ENCODE measurements at regions not wholly inside any gene's neighbourhood (a gene's known extent, or its start where the extent isn't known, plus 50 kb on each side); places are given as distances from the start of the nearest gene placed in this dataset.

DNA sequence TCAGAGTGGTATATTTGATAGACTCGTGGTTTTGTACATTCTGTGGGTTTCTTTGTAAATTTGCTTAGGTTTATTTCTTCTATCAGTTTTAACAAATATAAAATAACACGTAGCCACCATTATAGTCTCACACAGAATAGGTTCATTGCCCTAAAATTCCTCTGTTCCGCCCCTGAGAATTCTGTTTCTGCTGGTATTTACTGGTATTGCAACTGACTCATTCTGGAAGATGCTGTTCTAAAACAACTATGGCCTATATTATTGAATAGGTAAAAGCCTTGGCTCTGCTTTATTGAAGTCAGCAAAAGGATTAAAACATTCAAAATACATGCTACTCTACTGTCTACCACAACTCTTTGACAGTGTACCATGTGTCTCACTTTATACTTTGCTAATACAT, 119.1 kb upstream of the CHORDC1 start:
- Mint-ChIP-seq H3K9me3 (no peaks in the 10 kb centered on the region), H3K27ac (no peak overlapping the region), H3K36me3 (no peaks in the 10 kb centered on the region), H3K27me3 (peaks cover 2 to 6% of the 10 kb centered on the region in 2 donors), H3K4me1 (no peaks in the 10 kb centered on the region), H3K4me3 (no peak overlapping the region)
- no peak overlapping the region for H3K27ac ChIP-seq (ENCODE audit: low read length)
- ChIA-PET CTCF (interaction anchor here in 1 of 2 donors (0.6 kb wide), 1 partner anchor 1130 kb away, joined by 4 read pairs; no protein-coding TSS in a partner anchor), POLR2A (no interaction called here)
- DNase-seq (no peak), ATAC-seq (replicated peaks in 1 of 4) (no peak)
- H3K36me3 ChIP-seq (ENCODE audit: control insufficient read depth in 2 of 2, extremely low read depth in 1 of 2, insufficient read depth in 1 of 2, low read length in 1 of 2), result no peaks in the 10 kb centered on the region
- WGBS (ENCODE audit: insufficient coverage), result no CpG with 5 or more reads among the region's 3 CpGs
- H3K27me3 ChIP-seq (replicated peaks in 1 of 2; ENCODE audit: control insufficient read depth in 2 of 2, extremely low read depth in 1 of 2, insufficient read depth in 2 of 2, low read length in 1 of 2), result no peaks in the 10 kb centered on the region
- no peak overlapping the region for H3K4me3 ChIP-seq (ENCODE audit: control insufficient read depth in 1 of 2, extremely low read depth in 1 of 2, low read length in 1 of 2)
- H3K4me1 ChIP-seq (ENCODE audit: control insufficient read depth in 1 of 2, extremely low read depth in 1 of 2, insufficient read depth in 2 of 2, low read length in 2 of 2), result no peaks in the 10 kb centered on the region
- H3K9me3 ChIP-seq, result no peaks in the 10 kb centered on the region

DNA sequence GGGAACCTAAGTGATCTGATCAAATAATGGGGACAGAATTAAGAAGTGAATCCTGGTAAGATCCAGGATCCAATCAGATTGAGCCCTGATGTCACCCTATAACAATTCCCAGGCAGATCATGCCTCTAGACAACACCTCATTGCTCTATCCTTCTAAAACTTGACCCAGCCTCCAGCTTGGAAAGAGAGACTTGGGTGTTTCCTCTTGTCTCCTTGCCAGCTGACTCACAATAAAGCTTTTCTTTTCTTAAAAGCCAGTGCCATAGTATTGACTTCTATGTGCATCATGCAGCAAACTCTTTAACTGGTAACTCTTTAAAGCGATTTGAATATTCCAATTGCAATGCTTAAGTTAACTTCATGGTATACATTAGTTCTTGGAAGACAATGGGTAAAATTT, 109.6 kb upstream of the CHORDC1 start:
- Histone ChIP-seq H3K4me3 (ENCODE audit: control insufficient read depth in 1 of 2, extremely low read depth in 1 of 2, low read length in 1 of 2) (no peak overlapping the region), H3K4me1 (ENCODE audit: control insufficient read depth in 1 of 2, extremely low read depth in 1 of 2, insufficient read depth in 2 of 2, low read length in 2 of 2) (no peaks in the 10 kb centered on the region), H3K9me3 (no peaks in the 10 kb centered on the region), H3K36me3 (ENCODE audit: control insufficient read depth in 2 of 2, extremely low read depth in 1 of 2, insufficient read depth in 1 of 2, low read length in 1 of 2) (no peaks in the 10 kb centered on the region), H3K27me3 (replicated peaks in 1 of 2; ENCODE audit: control insufficient read depth in 2 of 2, extremely low read depth in 1 of 2, insufficient read depth in 2 of 2, low read length in 1 of 2) (no peaks in the 10 kb centered on the region), H3K27ac (ENCODE audit: low read length) (no peak overlapping the region)
- DNase-seq, result no peak
- no peaks in the 10 kb centered on the region for H3K9me3 Mint-ChIP-seq
- ATAC-seq (replicated peaks in 1 of 4), result no peak
- no peaks in the 10 kb centered on the region for H3K36me3 Mint-ChIP-seq
- no CpG with 5 or more reads among the region's 1 CpG for WGBS (ENCODE audit: insufficient coverage)
- peaks cover 0 to 4% of the 10 kb centered on the region in 2 donors for H3K27me3 Mint-ChIP-seq
- no peak overlapping the region for H3K27ac Mint-ChIP-seq
- CTCF ChIA-PET, result no interaction called here
- no peak overlapping the region for H3K4me3 Mint-ChIP-seq
- no peaks in the 10 kb centered on the region for H3K4me1 Mint-ChIP-seq
- POLR2A ChIA-PET, result no interaction called here

DNA sequence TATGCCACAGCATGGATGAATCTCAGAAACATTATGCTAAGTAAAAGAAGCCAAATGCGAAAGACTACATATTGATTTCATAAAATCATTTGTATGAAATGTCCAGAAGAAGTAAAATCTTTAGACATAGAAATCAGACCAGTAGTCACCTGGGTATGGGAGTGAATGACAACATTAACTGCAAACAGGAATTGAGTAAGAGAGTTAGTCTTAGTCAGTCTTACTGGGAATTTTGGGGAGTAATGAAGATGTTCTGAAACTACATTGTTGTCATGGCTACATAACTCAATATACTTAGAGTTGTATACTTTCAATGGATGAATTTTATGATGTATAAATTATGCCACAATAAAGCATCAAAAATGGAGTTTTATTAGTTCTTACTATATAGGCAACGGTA, 107.8 kb upstream of the CHORDC1 start:
- Mint-ChIP-seq H3K27me3 (peaks cover 0 to 4% of the 10 kb centered on the region in 2 donors), H3K36me3 (no peaks in the 10 kb centered on the region), H3K4me1 (no peaks in the 10 kb centered on the region), H3K27ac (no peak overlapping the region), H3K4me3 (no peak overlapping the region), H3K9me3 (no peaks in the 10 kb centered on the region)
- H3K27me3 ChIP-seq (replicated peaks in 1 of 2; ENCODE audit: control insufficient read depth in 2 of 2, extremely low read depth in 1 of 2, insufficient read depth in 2 of 2, low read length in 1 of 2), result no peaks in the 10 kb centered on the region
- POLR2A ChIA-PET, result no interaction called here
- no peak overlapping the region for H3K4me3 ChIP-seq (ENCODE audit: control insufficient read depth in 1 of 2, extremely low read depth in 1 of 2, low read length in 1 of 2)
- CTCF ChIA-PET, result no interaction called here
- no peak for DNase-seq
- no peaks in the 10 kb centered on the region for H3K36me3 ChIP-seq (ENCODE audit: control insufficient read depth in 2 of 2, extremely low read depth in 1 of 2, insufficient read depth in 1 of 2, low read length in 1 of 2)
- H3K4me1 ChIP-seq (ENCODE audit: control insufficient read depth in 1 of 2, extremely low read depth in 1 of 2, insufficient read depth in 2 of 2, low read length in 2 of 2), result no peaks in the 10 kb centered on the region
- no peak for ATAC-seq (replicated peaks in 1 of 4)
- H3K27ac ChIP-seq (ENCODE audit: low read length), result no peak overlapping the region
- no peaks in the 10 kb centered on the region for H3K9me3 ChIP-seq
- WGBS (ENCODE audit: insufficient coverage), result no CpG with 5 or more reads among the region's 2 CpGs

DNA sequence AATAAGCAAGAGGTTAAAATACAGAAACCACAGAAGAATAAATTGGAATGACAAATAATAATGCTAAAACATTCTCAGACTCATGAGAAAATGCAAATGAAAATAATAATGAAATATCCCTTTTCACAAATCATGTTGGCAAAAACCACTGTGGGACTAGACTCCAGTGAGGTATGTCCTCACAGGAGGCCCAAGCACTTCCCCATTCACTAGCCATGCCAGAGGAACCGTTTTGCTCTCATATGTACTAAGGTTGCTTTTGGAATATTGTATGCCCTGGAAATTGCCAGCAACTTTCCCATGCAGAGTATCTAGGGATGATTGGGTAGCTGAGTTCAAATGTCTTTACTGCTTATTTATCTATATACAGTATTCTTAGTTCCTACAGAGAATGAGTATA, 106.2 kb upstream of the CHORDC1 start:
- H3K4me1 ChIP-seq (ENCODE audit: control insufficient read depth in 1 of 2, extremely low read depth in 1 of 2, insufficient read depth in 2 of 2, low read length in 2 of 2), result no peaks in the 10 kb centered on the region
- no peak overlapping the region for H3K4me3 ChIP-seq (ENCODE audit: control insufficient read depth in 1 of 2, extremely low read depth in 1 of 2, low read length in 1 of 2)
- Mint-ChIP-seq H3K4me3 (no peak overlapping the region), H3K27ac (no peak overlapping the region), H3K9me3 (no peaks in the 10 kb centered on the region), H3K36me3 (no peaks in the 10 kb centered on the region), H3K27me3 (peaks cover 0 to 4% of the 10 kb centered on the region in 2 donors), H3K4me1 (no peaks in the 10 kb centered on the region)
- H3K9me3 ChIP-seq, result no peaks in the 10 kb centered on the region
- no peaks in the 10 kb centered on the region for H3K36me3 ChIP-seq (ENCODE audit: control insufficient read depth in 2 of 2, extremely low read depth in 1 of 2, insufficient read depth in 1 of 2, low read length in 1 of 2)
- CTCF ChIA-PET, result no interaction called here
- DNase-seq, result no peak
- no peak for ATAC-seq (replicated peaks in 1 of 4)
- no peak overlapping the region for H3K27ac ChIP-seq (ENCODE audit: low read length)
- POLR2A ChIA-PET, result no interaction called here
- no peaks in the 10 kb centered on the region for H3K27me3 ChIP-seq (replicated peaks in 1 of 2; ENCODE audit: control insufficient read depth in 2 of 2, extremely low read depth in 1 of 2, insufficient read depth in 2 of 2, low read length in 1 of 2)
- no CpG with 5 or more reads among the region's 1 CpG for WGBS (ENCODE audit: insufficient coverage)

DNA sequence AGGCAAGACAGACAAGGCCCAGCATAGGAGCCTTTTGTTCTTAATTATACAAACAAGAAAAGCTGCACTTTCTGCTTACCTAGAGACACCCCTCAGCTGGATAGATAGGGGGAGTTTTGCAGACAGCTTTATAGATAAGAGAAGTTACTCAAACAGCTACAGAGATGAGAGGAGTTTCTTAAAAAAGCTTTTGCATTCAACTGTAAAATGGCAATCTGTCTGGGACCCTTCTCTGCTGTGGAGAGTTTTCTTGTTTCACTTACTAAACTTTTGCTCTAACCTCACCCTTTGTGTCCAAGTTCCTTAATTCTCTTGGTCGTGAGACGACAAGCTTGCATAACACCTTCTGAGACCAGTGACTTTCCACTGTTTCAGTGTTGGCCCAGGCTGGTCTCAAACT, 103.8 kb upstream of the CHORDC1 start:
- no peaks in the 10 kb centered on the region for H3K4me1 ChIP-seq (ENCODE audit: control insufficient read depth in 1 of 2, extremely low read depth in 1 of 2, insufficient read depth in 2 of 2, low read length in 2 of 2)
- Mint-ChIP-seq H3K4me1 (no peaks in the 10 kb centered on the region), H3K9me3 (no peaks in the 10 kb centered on the region), H3K36me3 (no peaks in the 10 kb centered on the region), H3K27me3 (peaks cover 0 to 14% of the 10 kb centered on the region in 2 donors), H3K4me3 (no peak overlapping the region), H3K27ac (no peak overlapping the region)
- ChIA-PET CTCF (no interaction called here), POLR2A (no interaction called here)
- H3K27ac ChIP-seq (ENCODE audit: low read length), result no peak overlapping the region
- H3K4me3 ChIP-seq (ENCODE audit: control insufficient read depth in 1 of 2, extremely low read depth in 1 of 2, low read length in 1 of 2), result no peak overlapping the region
- no peaks in the 10 kb centered on the region for H3K27me3 ChIP-seq (replicated peaks in 1 of 2; ENCODE audit: control insufficient read depth in 2 of 2, extremely low read depth in 1 of 2, insufficient read depth in 2 of 2, low read length in 1 of 2)
- H3K36me3 ChIP-seq (ENCODE audit: control insufficient read depth in 2 of 2, extremely low read depth in 1 of 2, insufficient read depth in 1 of 2, low read length in 1 of 2), result no peaks in the 10 kb centered on the region
- no peaks in the 10 kb centered on the region for H3K9me3 ChIP-seq
- no peak for DNase-seq
- no peak for ATAC-seq (replicated peaks in 1 of 4)
- WGBS (ENCODE audit: insufficient coverage), result 93% methylated on average over 2 of the region's 2 CpGs

DNA sequence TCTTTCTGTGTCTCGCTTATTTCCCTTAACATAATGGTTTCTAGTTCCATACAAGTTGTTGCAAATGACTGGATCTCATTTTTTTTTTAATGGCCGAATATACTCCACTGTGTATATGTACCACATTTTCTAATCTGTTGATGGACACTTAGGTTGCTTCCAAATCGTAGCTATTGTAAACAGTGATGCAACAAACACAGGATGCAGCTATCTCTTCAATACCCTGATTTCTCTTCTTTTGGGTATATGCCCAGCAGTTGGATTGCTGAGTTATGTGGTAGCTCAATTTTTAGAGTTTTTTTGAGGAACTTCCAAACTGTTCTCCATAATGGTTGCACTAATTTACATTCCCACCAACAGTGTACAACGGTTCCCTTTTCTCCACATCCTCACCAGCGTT, 100.4 kb upstream of the CHORDC1 start:
- Histone ChIP-seq H3K4me1 (ENCODE audit: control insufficient read depth in 1 of 2, extremely low read depth in 1 of 2, insufficient read depth in 2 of 2, low read length in 2 of 2) (no peaks in the 10 kb centered on the region), H3K27me3 (replicated peaks in 1 of 2; ENCODE audit: control insufficient read depth in 2 of 2, extremely low read depth in 1 of 2, insufficient read depth in 2 of 2, low read length in 1 of 2) (no peaks in the 10 kb centered on the region), H3K36me3 (ENCODE audit: control insufficient read depth in 2 of 2, extremely low read depth in 1 of 2, insufficient read depth in 1 of 2, low read length in 1 of 2) (no peaks in the 10 kb centered on the region), H3K27ac (ENCODE audit: low read length) (no peak overlapping the region), H3K9me3 (no peaks in the 10 kb centered on the region), H3K4me3 (ENCODE audit: control insufficient read depth in 1 of 2, extremely low read depth in 1 of 2, low read length in 1 of 2) (no peak overlapping the region)
- ChIA-PET POLR2A (no interaction called here), CTCF (no interaction called here)
- no peak for ATAC-seq (replicated peaks in 1 of 4)
- Mint-ChIP-seq H3K9me3 (peaks cover 0 to 4% (median 3%) of the 10 kb centered on the region in 3 donors), H3K36me3 (no peaks in the 10 kb centered on the region), H3K27ac (no peak overlapping the region), H3K4me3 (no peak overlapping the region), H3K4me1 (no peaks in the 10 kb centered on the region), H3K27me3 (peaks cover 0 to 10% of the 10 kb centered on the region in 2 donors)
- DNase-seq, result no peak
- 60% methylated on average over 1 of the region's 5 CpGs for WGBS (ENCODE audit: insufficient coverage)

DNA sequence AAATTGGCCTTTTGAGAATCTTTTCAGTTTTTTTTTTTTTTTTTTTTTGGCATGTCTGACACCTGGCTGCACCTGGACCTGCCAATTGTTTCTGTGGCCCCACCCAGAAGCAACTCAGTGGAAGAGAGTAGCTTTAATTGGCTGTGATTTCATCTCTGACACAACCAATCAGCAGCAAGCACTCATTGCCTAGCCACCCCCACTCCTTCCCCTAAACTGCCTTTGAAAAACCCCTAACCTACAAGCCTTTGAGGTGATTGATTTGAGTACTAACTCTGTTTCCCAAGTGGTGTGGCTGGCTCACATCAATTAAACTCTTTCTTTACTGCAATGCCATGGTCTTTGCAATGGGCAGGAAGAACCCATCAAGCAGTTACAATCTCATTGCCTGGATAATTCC, 98.2 kb upstream of the CHORDC1 start:
- Mint-ChIP-seq H3K4me1 (no peaks in the 10 kb centered on the region), H3K4me3 (no peak overlapping the region), H3K9me3 (peaks cover 0 to 4% (median 3%) of the 10 kb centered on the region in 3 donors), H3K36me3 (no peaks in the 10 kb centered on the region), H3K27ac (no peak overlapping the region), H3K27me3 (peaks cover 0 to 10% of the 10 kb centered on the region in 2 donors)
- ChIA-PET CTCF (no interaction called here), POLR2A (no interaction called here)
- ATAC-seq (replicated peaks in 1 of 4) (no peak), DNase-seq (no peak)
- no peaks in the 10 kb centered on the region for H3K9me3 ChIP-seq
- no peaks in the 10 kb centered on the region for H3K36me3 ChIP-seq (ENCODE audit: control insufficient read depth in 2 of 2, extremely low read depth in 1 of 2, insufficient read depth in 1 of 2, low read length in 1 of 2)
- no peak overlapping the region for H3K27ac ChIP-seq (ENCODE audit: low read length)
- H3K4me3 ChIP-seq (ENCODE audit: control insufficient read depth in 1 of 2, extremely low read depth in 1 of 2, low read length in 1 of 2), result no peak overlapping the region
- H3K4me1 ChIP-seq (ENCODE audit: control insufficient read depth in 1 of 2, extremely low read depth in 1 of 2, insufficient read depth in 2 of 2, low read length in 2 of 2), result no peaks in the 10 kb centered on the region
- H3K27me3 ChIP-seq (replicated peaks in 1 of 2; ENCODE audit: control insufficient read depth in 2 of 2, extremely low read depth in 1 of 2, insufficient read depth in 2 of 2, low read length in 1 of 2), result no peaks in the 10 kb centered on the region
